HUES6 (cell line): ENCODE measurements at regions not wholly inside any gene's neighbourhood (a gene's known extent, or its start where the extent isn't known, plus 50 kb on each side); places are given as distances from the start of the nearest gene placed in this dataset.

ENCODE experiments used
- H3K27ac ChIP-seq: 2 replicates; pipeline ENCODE4 v1.7.0; 2013; ENCODE audit warnings: low read depth, mild to moderate bottlenecking, low read length, inconsistent platforms
- H3K27me3 ChIP-seq: 2 replicates; pipeline ENCODE4 v1.6.1; 2013; ENCODE audit warnings: low read length; ENCODE audit not compliant: control insufficient read depth, insufficient read depth
- H3K36me3 ChIP-seq: 2 replicates; pipeline ENCODE4 v1.6.1; 2013; ENCODE audit warnings: low read length; ENCODE audit not compliant: control insufficient read depth, insufficient read depth
- H3K4me1 ChIP-seq: 2 replicates; pipeline ENCODE4 v1.6.1; 2013; ENCODE audit warnings: low read length; ENCODE audit not compliant: control insufficient read depth, insufficient read depth
- H3K4me3 ChIP-seq: 2 replicates; pipeline ENCODE4 v1.5.1; 2013; ENCODE audit warnings: low read depth, low read length
- H3K9ac ChIP-seq: one replicate; pipeline ENCODE4 v1.6.1; 2013; ENCODE audit warnings: mild to moderate bottlenecking, low read length
- H3K9me3 ChIP-seq: 2 replicates; pipeline ENCODE4 v1.6.1; 2013; ENCODE audit warnings: low read depth, low read length; ENCODE audit not compliant: control insufficient read depth, insufficient read depth

GRCh38 chr13:44124352-44124751 lies 244.6 kb downstream of the LACC1 start:
- H3K27ac ChIP-seq: no peak overlapping the region
- no peaks in the 10 kb centered on the region for H3K4me1 ChIP-seq
- peaks cover 9% of the 10 kb centered on the region for H3K9me3 ChIP-seq
- H3K4me3 ChIP-seq: no peak overlapping the region
- H3K9ac ChIP-seq: no peak overlapping the region
- H3K36me3 ChIP-seq: no peaks in the 10 kb centered on the region
- no peaks in the 10 kb centered on the region for H3K27me3 ChIP-seq

- H3K9ac ChIP-seq: no peak overlapping the region
- H3K4me1 ChIP-seq: no peaks in the 10 kb centered on the region
- no peak overlapping the region for H3K4me3 ChIP-seq
- H3K36me3 ChIP-seq: no peaks in the 10 kb centered on the region
- peaks cover 9% of the 10 kb centered on the region for H3K9me3 ChIP-seq
- H3K27ac ChIP-seq: no peak overlapping the region
- H3K27me3 ChIP-seq: no peaks in the 10 kb centered on the region; the same call in 1 of the 2 replicates
Observed at GRCh38 chr13:44125943-44126469, 246.3 kb downstream of the LACC1 start.

- Histone ChIP-seq H3K9me3 (peaks cover 2% of the 10 kb centered on the region), H3K36me3 (no peaks in the 10 kb centered on the region), H3K27me3 (no peaks in the 10 kb centered on the region; the same call in 1 of the 2 replicates), H3K4me3 (no peak overlapping the region), H3K4me1 (no peaks in the 10 kb centered on the region), H3K27ac (no peak overlapping the region), H3K9ac (no peak overlapping the region)
Observed at GRCh38 chr13:44128552-44129001, 245.0 kb upstream of the SERP2 start.

- Histone ChIP-seq H3K27me3 (no peaks in the 10 kb centered on the region; the same call in 1 of the 2 replicates), H3K9ac (no peak overlapping the region), H3K9me3 (no peaks in the 10 kb centered on the region), H3K4me3 (no peak overlapping the region), H3K27ac (no peak overlapping the region), H3K4me1 (no peaks in the 10 kb centered on the region), H3K36me3 (no peaks in the 10 kb centered on the region)
Observed at GRCh38 chr13:44129418-44129817, 244.2 kb upstream of the SERP2 start.

GRCh38 chr13:44131069-44131614 lies 242.5 kb upstream of the SERP2 start:
- no peak overlapping the region for H3K27ac ChIP-seq
- H3K9me3 ChIP-seq: no peaks in the 10 kb centered on the region
- H3K9ac ChIP-seq: no peak overlapping the region
- H3K36me3 ChIP-seq: no peaks in the 10 kb centered on the region
- no peak overlapping the region for H3K4me3 ChIP-seq
- no peaks in the 10 kb centered on the region; the same call in 1 of the 2 replicates for H3K27me3 ChIP-seq
- H3K4me1 ChIP-seq: no peaks in the 10 kb centered on the region

- H3K36me3 ChIP-seq: no peaks in the 10 kb centered on the region
- no peak overlapping the region for H3K27ac ChIP-seq
- H3K4me1 ChIP-seq: no peaks in the 10 kb centered on the region
- H3K9me3 ChIP-seq: no peaks in the 10 kb centered on the region
- H3K9ac ChIP-seq: no peak overlapping the region
- no peak overlapping the region for H3K4me3 ChIP-seq
- H3K27me3 ChIP-seq: no peaks in the 10 kb centered on the region; the same call in 1 of the 2 replicates
Observed at GRCh38 chr13:44132710-44133109, 240.9 kb upstream of the SERP2 start.

- no peaks in the 10 kb centered on the region for H3K9me3 ChIP-seq
- no peak overlapping the region for H3K4me3 ChIP-seq
- H3K9ac ChIP-seq: no peak overlapping the region
- H3K27me3 ChIP-seq: no peaks in the 10 kb centered on the region; the same call in 1 of the 2 replicates
- no peaks in the 10 kb centered on the region for H3K4me1 ChIP-seq
- H3K27ac ChIP-seq: no peak overlapping the region
- H3K36me3 ChIP-seq: no peaks in the 10 kb centered on the region
Observed at GRCh38 chr13:44133626-44134025, 240.0 kb upstream of the SERP2 start.

GRCh38 chr13:44135566-44135965 lies 238.1 kb upstream of the SERP2 start:
- Histone ChIP-seq H3K9ac (no peak overlapping the region), H3K27me3 (no peaks in the 10 kb centered on the region; the same call in 1 of the 2 replicates), H3K27ac (no peak overlapping the region), H3K36me3 (no peaks in the 10 kb centered on the region), H3K4me1 (peaks cover 6% of the 10 kb centered on the region), H3K4me3 (no peak overlapping the region), H3K9me3 (no peaks in the 10 kb centered on the region)

GRCh38 chr13:44136696-44137268 lies 236.8 kb upstream of the SERP2 start:
- Histone ChIP-seq H3K36me3 (no peaks in the 10 kb centered on the region), H3K9ac (no peak overlapping the region), H3K27me3 (no peaks in the 10 kb centered on the region), H3K4me3 (no peak overlapping the region), H3K4me1 (peaks cover 16% of the 10 kb centered on the region), H3K9me3 (no peaks in the 10 kb centered on the region), H3K27ac (no peak overlapping the region)

GRCh38 chr13:44137466-44137865 lies 236.2 kb upstream of the SERP2 start:
- H3K27ac ChIP-seq: no peak overlapping the region

GRCh38 chr13:44140146-44140545 lies 233.5 kb upstream of the SERP2 start:
- Histone ChIP-seq H3K9me3 (no peaks in the 10 kb centered on the region), H3K4me1 (peaks cover 21% of the 10 kb centered on the region), H3K36me3 (no peaks in the 10 kb centered on the region), H3K27me3 (no peaks in the 10 kb centered on the region; the same call in 1 of the 2 replicates), H3K4me3 (no peak overlapping the region), H3K9ac (no peak overlapping the region), H3K27ac (no peak overlapping the region)

More at GRCh38 chr13:44137466-44137865, 236.2 kb upstream of the SERP2 start:
- no peaks in the 10 kb centered on the region for H3K36me3 ChIP-seq
- H3K4me1 ChIP-seq: peaks cover 16% of the 10 kb centered on the region
- H3K9me3 ChIP-seq: no peaks in the 10 kb centered on the region
- no peak overlapping the region for H3K4me3 ChIP-seq
- no peak overlapping the region for H3K9ac ChIP-seq
- no peaks in the 10 kb centered on the region for H3K27me3 ChIP-seq
